Ishikawa (cell line): ENCODE measurements at regions not wholly inside any gene's neighbourhood (a gene's known extent, or its start where the extent isn't known, plus 50 kb on each side); places are given as distances from the start of the nearest gene placed in this dataset.

ENCODE experiments used
- CEBPB ChIP-seq: IDR thresholded peaks from 2 replicates; pipeline ENCODE4 v1.6.1; 2012
- CREB1 ChIP-seq: IDR thresholded peaks from 2 replicates; pipeline ENCODE4 v1.6.1; 2012; ENCODE audit warnings: low read depth
- EGR1 ChIP-seq: IDR thresholded peaks from 2 replicates; pipeline ENCODE4 v1.6.1; 2012
- EP300 ChIP-seq: IDR thresholded peaks from 2 replicates; pipeline ENCODE4 v1.6.1; 2012; ENCODE audit warnings: borderline replicate concordance
- FOXM1 ChIP-seq: IDR thresholded peaks from 2 replicates; pipeline ENCODE4 v1.6.1; 2012; ENCODE audit warnings: low read depth, borderline replicate concordance
- MAX ChIP-seq: IDR thresholded peaks from 2 replicates; pipeline ENCODE4 v1.6.1; 2012
- RAD21 ChIP-seq: IDR thresholded peaks from 2 replicates; pipeline ENCODE4 v1.6.1; 2012; ENCODE audit warnings: low read depth
- REST ChIP-seq: IDR thresholded peaks from 2 replicates; pipeline ENCODE4 v1.6.1; 2012; ENCODE audit warnings: low read depth, mild to moderate bottlenecking
- TAF1 ChIP-seq: IDR thresholded peaks from 2 replicates; pipeline ENCODE4 v1.6.1; 2012; ENCODE audit warnings: low read depth, mild to moderate bottlenecking
- TCF12 ChIP-seq: IDR thresholded peaks from 2 replicates; pipeline ENCODE4 v1.6.1; 2012; ENCODE audit warnings: low read depth
- TEAD4 ChIP-seq: IDR thresholded peaks from 2 replicates; pipeline ENCODE4 v1.6.1; 2012

GRCh38 chr1:191974004-191974403 is 184.3 kb upstream of the RGS18 start:
- TF ChIP-seq EP300 (no peak), TEAD4 (no peak), MAX (no peak), TAF1 (no peak), REST (no peak), EGR1 (no peak), TCF12 (no peak), RAD21 (no peak), CREB1 (no peak), FOXM1 (no peak), CEBPB (no peak)
